Keratinocyte (primary cell): ENCODE measurements at regions not wholly inside any gene's neighbourhood (a gene's known extent, or its start where the extent isn't known, plus 50 kb on each side); places are given as distances from the start of the nearest gene placed in this dataset.
A peak's percentile ranks its signal among the peaks of the same experiment; 100 is the strongest.

Experiments
- CTCF ChIP-seq, 3 experiments: IDR thresholded peaks in 1 of 3; conservative IDR thresholded peaks in 1 of 3; optimal IDR thresholded peaks in 1 of 3; 2 replicates in 2 of 3; 3 replicates in 1 of 3; pipeline versions ENCODE3 to v1.5.1; 2011; ENCODE audit warnings: low read length in 3 of 3, mild to moderate bottlenecking in 3 of 3, moderate library complexity in 2 of 3, control low read depth in 1 of 3, inconsistent platforms in 1 of 3; ENCODE audit not compliant: insufficient read depth in 2 of 3; ENCODE audit errors: extremely low read depth in 1 of 3
- EZH2 ChIP-seq: IDR thresholded peaks from one replicate; pipeline ENCODE4 v1.6.1; 2012; ENCODE audit warnings: inconsistent platforms, mild to moderate bottlenecking, low read length, moderate library complexity

GRCh38 chr11:119479685-119480275, 56.8 kb upstream of the THY1 start:
- peak; percentile 31 to 52 (median 32) for TF ChIP-seq CTCF (optimal IDR thresholded peaks at IDR 0.05 in 1 of 3, IDR thresholded peaks at IDR 0.05 in 1 of 3, conservative IDR thresholded peaks at IDR 0.05 in 1 of 3; ENCODE audit: extremely low read depth in 1 of 3, insufficient read depth in 2 of 3, low read length in 3 of 3)
- no peak for TF ChIP-seq EZH2
